ENCODE measurements at regions not wholly inside any gene's neighbourhood (a gene's known extent, or its start where the extent isn't known, plus 50 kb on each side); places are given as distances from the start of the nearest gene placed in this dataset.

- TF ChIP-seq POLR2AphosphoS5 (IDR thresholded peaks at IDR 0.05; ENCODE audit: low read depth, low read length) (no peak), SIN3A (IDR thresholded peaks at IDR 0.05; ENCODE audit: borderline replicate concordance, low read depth, low read length) (no peak), EZH2phosphoT487 (IDR thresholded peaks at IDR 0.05; ENCODE audit: borderline replicate concordance, low read depth) (no peak), MAX (IDR thresholded peaks at IDR 0.05; ENCODE audit: low read depth) (no peak), JUND (IDR thresholded peaks at IDR 0.05) (no peak)
- TF ChIP-seq, protein P1, sequence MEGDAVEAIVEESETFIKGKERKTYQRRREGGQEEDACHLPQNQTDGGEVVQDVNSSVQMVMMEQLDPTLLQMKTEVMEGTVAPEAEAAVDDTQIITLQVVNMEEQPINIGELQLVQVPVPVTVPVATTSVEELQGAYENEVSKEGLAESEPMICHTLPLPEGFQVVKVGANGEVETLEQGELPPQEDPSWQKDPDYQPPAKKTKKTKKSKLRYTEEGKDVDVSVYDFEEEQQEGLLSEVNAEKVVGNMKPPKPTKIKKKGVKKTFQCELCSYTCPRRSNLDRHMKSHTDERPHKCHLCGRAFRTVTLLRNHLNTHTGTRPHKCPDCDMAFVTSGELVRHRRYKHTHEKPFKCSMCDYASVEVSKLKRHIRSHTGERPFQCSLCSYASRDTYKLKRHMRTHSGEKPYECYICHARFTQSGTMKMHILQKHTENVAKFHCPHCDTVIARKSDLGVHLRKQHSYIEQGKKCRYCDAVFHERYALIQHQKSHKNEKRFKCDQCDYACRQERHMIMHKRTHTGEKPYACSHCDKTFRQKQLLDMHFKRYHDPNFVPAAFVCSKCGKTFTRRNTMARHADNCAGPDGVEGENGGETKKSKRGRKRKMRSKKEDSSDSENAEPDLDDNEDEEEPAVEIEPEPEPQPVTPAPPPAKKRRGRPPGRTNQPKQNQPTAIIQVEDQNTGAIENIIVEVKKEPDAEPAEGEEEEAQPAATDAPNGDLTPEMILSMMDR (IDR thresholded peaks at IDR 0.05), result no peak
- TF ChIP-seq, protein P2, sequence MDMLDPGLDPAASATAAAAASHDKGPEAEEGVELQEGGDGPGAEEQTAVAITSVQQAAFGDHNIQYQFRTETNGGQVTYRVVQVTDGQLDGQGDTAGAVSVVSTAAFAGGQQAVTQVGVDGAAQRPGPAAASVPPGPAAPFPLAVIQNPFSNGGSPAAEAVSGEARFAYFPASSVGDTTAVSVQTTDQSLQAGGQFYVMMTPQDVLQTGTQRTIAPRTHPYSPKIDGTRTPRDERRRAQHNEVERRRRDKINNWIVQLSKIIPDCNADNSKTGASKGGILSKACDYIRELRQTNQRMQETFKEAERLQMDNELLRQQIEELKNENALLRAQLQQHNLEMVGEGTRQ (IDR thresholded peaks at IDR 0.05; ENCODE audit: borderline replicate concordance, low read depth, low read length), result no peak
- TF ChIP-seq, protein P3, sequence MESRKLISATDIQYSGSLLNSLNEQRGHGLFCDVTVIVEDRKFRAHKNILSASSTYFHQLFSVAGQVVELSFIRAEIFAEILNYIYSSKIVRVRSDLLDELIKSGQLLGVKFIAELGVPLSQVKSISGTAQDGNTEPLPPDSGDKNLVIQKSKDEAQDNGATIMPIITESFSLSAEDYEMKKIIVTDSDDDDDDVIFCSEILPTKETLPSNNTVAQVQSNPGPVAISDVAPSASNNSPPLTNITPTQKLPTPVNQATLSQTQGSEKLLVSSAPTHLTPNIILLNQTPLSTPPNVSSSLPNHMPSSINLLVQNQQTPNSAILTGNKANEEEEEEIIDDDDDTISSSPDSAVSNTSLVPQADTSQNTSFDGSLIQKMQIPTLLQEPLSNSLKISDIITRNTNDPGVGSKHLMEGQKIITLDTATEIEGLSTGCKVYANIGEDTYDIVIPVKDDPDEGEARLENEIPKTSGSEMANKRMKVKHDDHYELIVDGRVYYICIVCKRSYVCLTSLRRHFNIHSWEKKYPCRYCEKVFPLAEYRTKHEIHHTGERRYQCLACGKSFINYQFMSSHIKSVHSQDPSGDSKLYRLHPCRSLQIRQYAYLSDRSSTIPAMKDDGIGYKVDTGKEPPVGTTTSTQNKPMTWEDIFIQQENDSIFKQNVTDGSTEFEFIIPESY (IDR thresholded peaks at IDR 0.05; ENCODE audit: borderline replicate concordance, low read depth), result no peak
These were observed 556.8 kb upstream of the LCORL start for GRCh38 chr4:18578307-18578706.

Data from SK-N-SH (cell line).